ENCODE measurements at regions not wholly inside any gene's neighbourhood (a gene's known extent, or its start where the extent isn't known, plus 50 kb on each side); places are given as distances from the start of the nearest gene placed in this dataset.

GRCh38 chr9:85079349-85079748 lies 409.8 kb downstream of the NTRK2 start:
- Histone ChIP-seq H4K91ac (ENCODE audit: insufficient read depth, low read depth, low read length) (no peak overlapping the region), H3K56ac (ENCODE audit: extremely low read depth, insufficient read depth, low read length) (no peak overlapping the region), H3K27me3 (ENCODE audit: control insufficient read depth, insufficient read depth, low read length) (no peaks in the 10 kb centered on the region), H3K36me3 (ENCODE audit: control insufficient read depth, insufficient read depth, low read length) (no peaks in the 10 kb centered on the region), H3K23ac (ENCODE audit: low read depth, low read length) (no peak overlapping the region), H2BK5ac (ENCODE audit: low read depth, low read length, poor library complexity, severe bottlenecking) (no peak overlapping the region), H3K79me1 (ENCODE audit: low read depth in 1 of 2, low read length in 2 of 2) (no peaks in the 10 kb centered on the region), H2BK15ac (ENCODE audit: low read depth, low read length) (no peak overlapping the region), H3K18ac (ENCODE audit: low read depth, low read length) (no peak overlapping the region), H2AFZ (replicated peaks; ENCODE audit: low read length, poor library complexity) (no peak overlapping the region), H3K27ac (ENCODE audit: insufficient read depth, low read length) (no peak overlapping the region), H3K9ac (ENCODE audit: low read depth, low read length) (no peak overlapping the region), H2AK9ac (replicated peaks; ENCODE audit: low read depth, low read length, poor library complexity) (no peak overlapping the region), H4K8ac (ENCODE audit: low read depth in 2 of 2, low read length in 2 of 2) (no peak overlapping the region), H2BK120ac (ENCODE audit: low read depth, low read length) (no peak overlapping the region), H3K4me2 (ENCODE audit: low read depth, low read length) (no peak overlapping the region), H4K5ac (ENCODE audit: low read depth, low read length) (no peak overlapping the region), H3K14ac (replicated peaks; ENCODE audit: low read depth, low read length) (no peak overlapping the region), H4K20me1 (ENCODE audit: insufficient read depth, low read length) (no peaks in the 10 kb centered on the region), H3K4me1 (ENCODE audit: control insufficient read depth, insufficient read depth, low read length) (no peaks in the 10 kb centered on the region), H3K9me3 (ENCODE audit: control insufficient read depth, insufficient read depth, low read length) (peaks cover 10% of the 10 kb centered on the region), H2BK20ac (ENCODE audit: low read depth, low read length) (no peak overlapping the region), H3K4me3 (ENCODE audit: insufficient read depth, low read depth, low read length) (no peak overlapping the region), H2AK5ac (ENCODE audit: low read depth, low read length) (no peak overlapping the region), H3K4ac (ENCODE audit: low read depth, low read length) (no peak overlapping the region), H3K9me1 (ENCODE audit: insufficient read depth, low read length) (no peaks in the 10 kb centered on the region)
- ChIA-PET CTCF (no interaction called here), POLR2A (ENCODE audit: unreplicated experiment) (no interaction called here)
- dilution Hi-C loops (cut with HindIII; ENCODE audit: low sequenced_read_pairs, unreplicated experiment), result no loop called here
- BruUV-seq (replicated peaks), result no TSS peak
- in situ Hi-C loops (cut with MboI; ENCODE audit: low sequenced_read_pairs), result no loop called here
- DNase-seq, result no peak
- intact Hi-C loops (cut with micrococcal nuclease), result no loop called here
- ATAC-seq (ENCODE audit: low read depth), result no peak
- WGBS, 2 experiments (ENCODE audit: extremely low coverage in 2 of 2, insufficient read length in 1 of 2), result 17% methylated on average over 1 of the region's 1 CpG; no CpG with 5 or more reads in 1 of the 2 experiments
- no peak for TF ChIP-seq SMC3 (IDR thresholded peaks at IDR 0.05; ENCODE audit: low read depth, low read length)
- no peak for TF ChIP-seq POLR2A (IDR thresholded peaks at IDR 0.05; ENCODE audit: low read depth, low read length)
- no peak for TF ChIP-seq ELK1 (IDR thresholded peaks at IDR 0.05; ENCODE audit: borderline replicate concordance, low read depth, low read length)
- TF ChIP-seq NFE2L2 (IDR thresholded peaks at IDR 0.05; ENCODE audit: low read depth, low read length), result no peak
- TF ChIP-seq USF2 (IDR thresholded peaks at IDR 0.05; ENCODE audit: low read depth, low read length), result no peak
- no peak for TF ChIP-seq FOS (IDR thresholded peaks at IDR 0.05; ENCODE audit: low read depth, low read length)
- TF ChIP-seq CHD1 (IDR thresholded peaks at IDR 0.05; ENCODE audit: low read depth, low read length), result no peak
- no peak for TF ChIP-seq MXI1 (IDR thresholded peaks at IDR 0.05; ENCODE audit: borderline replicate concordance, low read depth, low read length)
- no peak for TF ChIP-seq CTCF (conservative IDR thresholded peaks at IDR 0.05; ENCODE audit: low read depth, low read length)
- TF ChIP-seq CEBPB (IDR thresholded peaks at IDR 0.05; ENCODE audit: low read depth, low read length), result no peak
- TF ChIP-seq RCOR1 (IDR thresholded peaks at IDR 0.05; ENCODE audit: insufficient replicate concordance, low read length), result no peak
